ENCODE measurements at regions not wholly inside any gene's neighbourhood (a gene's known extent, or its start where the extent isn't known, plus 50 kb on each side); places are given as distances from the start of the nearest gene placed in this dataset.

DNA sequence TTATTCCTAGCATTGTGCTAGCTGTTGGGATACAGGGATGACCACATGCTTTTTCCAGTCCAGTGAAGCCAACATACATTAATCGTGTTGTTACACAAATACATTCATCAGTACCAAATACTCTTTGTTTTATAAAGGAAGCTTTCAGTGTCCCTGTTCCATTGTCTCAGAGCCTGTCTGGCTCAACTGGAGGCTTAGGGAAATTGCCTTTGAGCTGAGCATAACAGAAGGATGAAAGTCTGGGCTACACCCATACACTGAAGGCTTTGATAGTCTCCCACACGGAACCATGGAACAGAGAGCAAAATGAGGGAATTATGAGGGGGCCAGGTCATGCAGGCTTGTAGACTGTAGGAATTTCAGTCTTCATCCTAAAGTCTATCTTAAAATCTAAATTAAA is 126.4 kb upstream of the KCNQ5 start:
- H3K27ac ChIP-seq = no peak overlapping the region
- no peaks in the 10 kb centered on the region for H3K36me3 ChIP-seq
- no peak overlapping the region for H3K4me3 ChIP-seq
- intact Hi-C loops (cut with DNase I) = no loop called here
- TF ChIP-seq, protein P1, sequence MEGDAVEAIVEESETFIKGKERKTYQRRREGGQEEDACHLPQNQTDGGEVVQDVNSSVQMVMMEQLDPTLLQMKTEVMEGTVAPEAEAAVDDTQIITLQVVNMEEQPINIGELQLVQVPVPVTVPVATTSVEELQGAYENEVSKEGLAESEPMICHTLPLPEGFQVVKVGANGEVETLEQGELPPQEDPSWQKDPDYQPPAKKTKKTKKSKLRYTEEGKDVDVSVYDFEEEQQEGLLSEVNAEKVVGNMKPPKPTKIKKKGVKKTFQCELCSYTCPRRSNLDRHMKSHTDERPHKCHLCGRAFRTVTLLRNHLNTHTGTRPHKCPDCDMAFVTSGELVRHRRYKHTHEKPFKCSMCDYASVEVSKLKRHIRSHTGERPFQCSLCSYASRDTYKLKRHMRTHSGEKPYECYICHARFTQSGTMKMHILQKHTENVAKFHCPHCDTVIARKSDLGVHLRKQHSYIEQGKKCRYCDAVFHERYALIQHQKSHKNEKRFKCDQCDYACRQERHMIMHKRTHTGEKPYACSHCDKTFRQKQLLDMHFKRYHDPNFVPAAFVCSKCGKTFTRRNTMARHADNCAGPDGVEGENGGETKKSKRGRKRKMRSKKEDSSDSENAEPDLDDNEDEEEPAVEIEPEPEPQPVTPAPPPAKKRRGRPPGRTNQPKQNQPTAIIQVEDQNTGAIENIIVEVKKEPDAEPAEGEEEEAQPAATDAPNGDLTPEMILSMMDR (IDR thresholded peaks at IDR 0.05) = no peak
- no peaks in the 10 kb centered on the region for H3K27me3 ChIP-seq
- H3K9me3 ChIP-seq = no peaks in the 10 kb centered on the region
- 83 to 88% methylated on average over 2 of the region's 2 CpGs for WGBS, 2 donors
- DNase-seq = no peak
- no peak for FAIRE-seq
- no peak for ATAC-seq
- H3K4me1 ChIP-seq = no peaks in the 10 kb centered on the region

DNA sequence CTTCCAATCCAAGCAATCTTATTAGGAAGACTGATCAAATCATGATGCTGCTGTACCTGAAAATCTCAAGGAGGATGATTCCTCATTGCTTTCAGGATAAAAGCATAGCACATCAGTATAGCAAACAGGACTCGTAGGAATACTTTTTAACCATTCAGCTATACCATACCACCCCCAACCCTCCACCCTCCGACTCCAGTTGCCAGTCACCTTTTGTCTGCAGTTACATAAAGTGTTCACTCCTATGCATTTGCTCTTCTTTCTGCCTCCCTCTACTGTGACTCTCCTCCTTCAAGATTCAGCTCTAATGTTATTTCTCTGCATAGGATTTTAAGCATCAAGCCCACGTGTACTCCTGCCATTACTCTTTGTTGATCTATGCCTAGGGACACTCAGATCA is 124.7 kb upstream of the KCNQ5 start:
- no peaks in the 10 kb centered on the region for H3K27me3 ChIP-seq
- no peaks in the 10 kb centered on the region for H3K9me3 ChIP-seq
- ATAC-seq = no peak
- no peaks in the 10 kb centered on the region for H3K4me1 ChIP-seq
- H3K27ac ChIP-seq = no peak overlapping the region
- 59 to 61% methylated on average over 3 of the region's 3 CpGs for WGBS, 2 donors
- no peak for FAIRE-seq
- intact Hi-C loops (cut with DNase I) = no loop called here
- no peaks in the 10 kb centered on the region for H3K36me3 ChIP-seq
- no peak overlapping the region for H3K4me3 ChIP-seq
- no peak for DNase-seq
- TF ChIP-seq, protein P1 (IDR thresholded peaks at IDR 0.05) = no peak

DNA sequence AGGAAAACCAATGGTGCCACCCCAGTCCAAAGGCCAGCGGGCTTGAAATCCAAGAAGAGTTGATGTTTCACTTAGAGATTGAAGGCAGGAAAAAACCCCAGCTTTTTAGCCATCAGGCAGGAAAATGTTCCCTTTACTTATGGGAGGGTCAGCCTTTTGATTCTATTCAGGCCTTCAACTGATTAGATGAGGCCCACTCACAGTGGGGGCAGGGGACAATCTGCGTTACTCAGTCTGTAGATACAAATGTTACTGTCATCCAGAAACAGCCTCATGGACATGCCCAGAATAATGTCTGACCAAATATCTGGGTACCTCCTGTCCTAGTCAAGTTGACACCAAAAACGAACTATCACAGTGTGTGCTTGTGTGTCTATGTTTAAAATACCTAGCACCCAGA is 121.2 kb upstream of the KCNQ5 start:
- intact Hi-C loops (cut with DNase I) = no loop called here
- Histone ChIP-seq H3K4me1 (no peaks in the 10 kb centered on the region), H3K27ac (no peak overlapping the region), H3K36me3 (no peaks in the 10 kb centered on the region), H3K9me3 (no peaks in the 10 kb centered on the region), H3K4me3 (no peak overlapping the region), H3K27me3 (no peaks in the 10 kb centered on the region)
- TF ChIP-seq, protein P1 (IDR thresholded peaks at IDR 0.05) = no peak
- 86 to 94% methylated on average over 3 of the region's 3 CpGs for whole genome bisulfite sequencing, 2 donors
- FAIRE-seq (no peak), ATAC-seq (no peak), DNase-seq (no peak)

GRCh38 chr6:72504406-72504805 is 117.5 kb upstream of the KCNQ5 start:
- TF ChIP-seq, protein P1 (IDR thresholded peaks at IDR 0.05) = no peak
- 42 to 45% methylated on average over 2 of the region's 2 CpGs for WGBS, 2 donors
- Histone ChIP-seq H3K36me3 (no peaks in the 10 kb centered on the region), H3K4me1 (no peaks in the 10 kb centered on the region), H3K27ac (no peak overlapping the region), H3K27me3 (no peaks in the 10 kb centered on the region), H3K9me3 (no peaks in the 10 kb centered on the region), H3K4me3 (no peak overlapping the region)
- intact Hi-C loops (cut with DNase I) = no loop called here
- FAIRE-seq = no peak
- DNase-seq = no peak
- ATAC-seq = no peak

GRCh38 chr6:72505446-72505845 is 116.4 kb upstream of the KCNQ5 start:
- Histone ChIP-seq H3K9me3 (no peaks in the 10 kb centered on the region), H3K27me3 (no peaks in the 10 kb centered on the region), H3K4me1 (no peaks in the 10 kb centered on the region), H3K4me3 (no peak overlapping the region), H3K27ac (no peak overlapping the region), H3K36me3 (no peaks in the 10 kb centered on the region)
- intact Hi-C loops (cut with DNase I) = no loop called here
- FAIRE-seq (no peak), DNase-seq (no peak), ATAC-seq (no peak)
- WGBS, 2 donors = 42 to 83% methylated on average over 2 of the region's 2 CpGs
- TF ChIP-seq, protein P1 (IDR thresholded peaks at IDR 0.05) = no peak

Data from pancreas (tissue), 10 donors.